Testis (tissue), 2 donors: ENCODE measurements at regions not wholly inside any gene's neighbourhood (a gene's known extent, or its start where the extent isn't known, plus 50 kb on each side); places are given as distances from the start of the nearest gene placed in this dataset.

ENCODE experiments used
- CTCF ChIP-seq, 3 experiments: fragments of 450-650 bp in 2 of 3; fragments of 200-600 bp in 1 of 3; sonication (generic) in 1 of 3; IDR thresholded peaks; one replicate each; pipeline ENCODE4 v1.5.1; 2016 to 2019; ENCODE audit warnings: antibody characterized with exemption in 3 of 3, mild to moderate bottlenecking in 2 of 3, moderate library complexity in 1 of 3
- POLR2A ChIP-seq: fragments of 450-650 bp; IDR thresholded peaks from one replicate; pipeline ENCODE4 v1.6.1; 2017; ENCODE audit warnings: antibody characterized with exemption, mild to moderate bottlenecking, moderate library complexity

DNA sequence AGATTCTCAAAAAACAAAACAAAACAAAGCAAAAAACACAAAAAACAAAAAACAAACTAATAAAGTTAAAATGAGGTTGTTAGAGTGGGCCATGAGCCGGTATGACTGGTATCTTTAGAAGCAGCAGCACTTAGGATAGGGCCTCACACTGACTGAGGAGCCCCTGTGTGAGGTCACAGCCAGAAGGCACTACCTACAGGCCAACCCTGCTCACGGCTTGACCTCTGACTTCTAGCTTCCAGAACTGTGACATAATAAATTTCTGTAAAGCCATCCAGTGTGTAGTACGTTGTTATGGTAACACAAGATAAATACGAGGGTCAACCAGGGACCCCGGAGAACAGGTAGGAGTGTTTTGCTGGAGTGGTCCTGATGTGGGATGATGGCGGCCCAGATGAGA is 629.6 kb downstream of the VRK1 start:
- TF ChIP-seq CTCF (IDR thresholded peaks at IDR 0.05) (no peak), POLR2A (no peak)
